GM13977 (cell line): ENCODE measurements at regions not wholly inside any gene's neighbourhood (a gene's known extent, or its start where the extent isn't known, plus 50 kb on each side); places are given as distances from the start of the nearest gene placed in this dataset.
"Not testable (repeated sequence)": the region's sequence is repeated elsewhere in the genome, so short reads cannot be mapped to it uniquely, and the experiment has no call there.

Source experiments
- DNase-seq: peaks from one replicate; pipeline ENCODE4 v3.0.0; 2012; ENCODE audit warnings: low spot score
- CTCF ChIP-seq: IDR thresholded peaks from 2 replicates; pipeline ENCODE4 v1.5.1; 2012; ENCODE audit warnings: mild to moderate bottlenecking, control low read depth; ENCODE audit not compliant: insufficient read depth; ENCODE audit errors: extremely low read depth, missing control alignments
- in situ Hi-C: fragments of 300-500 bp; cut with MboI; formaldehyde crosslinking; loops from one replicate; pipeline ENCODE4 v1.12.0; 2022; ENCODE audit warnings: low sequenced_read_pairs, low pct_unique_long_range_greater_than_20kb, mixed read lengths, inconsistent platforms; ENCODE audit not compliant: unreplicated experiment

- in situ Hi-C loops = no loop called here
- DNase-seq = no peak
- no peak for TF ChIP-seq CTCF
Observed at GRCh38 chr15:35191783-35192182, 106.7 kb upstream of the NANOGP8 start.

DNA sequence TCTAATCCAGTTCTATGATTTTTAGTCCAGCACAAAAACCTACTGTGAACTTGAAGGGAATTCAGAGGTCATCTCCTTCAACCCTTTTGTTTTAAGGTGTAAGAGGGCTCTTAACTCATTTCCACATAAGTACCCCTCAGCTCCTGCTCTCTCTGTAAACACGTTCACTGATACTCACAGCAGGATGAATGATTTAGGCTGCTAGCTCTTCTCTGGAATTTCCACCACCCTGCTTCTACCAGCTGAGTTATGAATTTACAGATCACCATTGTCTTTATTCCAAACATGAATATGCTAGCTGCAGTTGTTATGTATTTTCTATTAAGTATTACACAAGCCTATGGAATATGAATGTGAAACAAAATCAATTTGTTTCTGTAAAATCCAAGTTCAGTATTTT lies 101.3 kb upstream of the NANOGP8 start:
- DNase-seq = no peak
- TF ChIP-seq CTCF = no peak
- in situ Hi-C loops = no loop called here

DNA sequence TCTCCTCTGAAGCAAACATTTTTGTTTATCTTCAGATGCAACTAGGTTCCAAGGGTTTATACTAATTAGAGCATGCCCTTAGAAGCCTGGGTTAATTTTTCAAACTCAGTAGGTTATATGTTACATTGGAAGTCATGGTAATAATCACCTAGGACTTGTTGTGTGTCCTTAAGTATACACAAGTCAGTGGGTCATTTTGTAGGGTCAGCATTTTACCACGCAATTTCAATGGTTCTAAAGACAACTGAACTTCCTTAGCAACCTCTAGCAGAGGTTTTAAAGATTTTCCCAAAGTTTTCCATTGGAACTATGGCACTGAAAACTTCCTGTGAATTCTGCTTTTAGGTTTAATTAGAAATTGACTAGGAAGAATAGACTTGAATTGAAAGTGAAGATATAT lies 99.6 kb upstream of the NANOGP8 start:
- no peak for TF ChIP-seq CTCF
- in situ Hi-C loops = no loop called here

DNA sequence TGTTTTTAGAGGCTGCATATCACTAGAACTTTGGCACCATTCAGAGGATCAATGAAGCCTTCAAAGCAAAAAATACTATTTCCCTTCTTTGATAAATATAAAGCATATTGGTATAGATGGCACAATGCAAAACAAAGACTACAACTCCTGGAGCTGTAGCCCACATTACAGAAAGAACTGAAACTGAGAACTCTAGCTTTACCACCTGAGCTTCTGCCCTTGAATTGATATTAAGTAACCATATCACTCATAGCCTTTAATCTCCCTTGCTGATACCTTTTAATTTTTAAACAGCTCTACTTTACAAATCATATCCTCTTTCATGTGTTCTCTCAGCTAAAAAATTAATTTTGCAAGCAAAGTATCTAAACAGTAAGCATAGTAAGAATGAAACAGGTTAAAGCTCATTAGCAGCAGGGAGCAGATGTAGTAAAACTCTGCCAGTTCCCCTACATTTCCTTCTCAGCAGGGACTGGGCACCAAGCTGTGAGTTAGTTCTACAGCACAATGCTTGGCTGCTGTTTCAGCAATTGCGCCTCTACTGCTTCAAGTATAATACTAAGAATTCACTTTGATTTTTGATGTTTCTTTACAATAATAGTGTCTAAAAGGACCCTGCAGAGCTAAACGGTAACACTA lies 97.9 kb upstream of the NANOGP8 start:
- no peak for DNase-seq
- in situ Hi-C loops = no loop called here
- TF ChIP-seq CTCF = no peak

More for the DNA sequence above, 99.6 kb upstream of the NANOGP8 start:
- no peak for DNase-seq

DNA sequence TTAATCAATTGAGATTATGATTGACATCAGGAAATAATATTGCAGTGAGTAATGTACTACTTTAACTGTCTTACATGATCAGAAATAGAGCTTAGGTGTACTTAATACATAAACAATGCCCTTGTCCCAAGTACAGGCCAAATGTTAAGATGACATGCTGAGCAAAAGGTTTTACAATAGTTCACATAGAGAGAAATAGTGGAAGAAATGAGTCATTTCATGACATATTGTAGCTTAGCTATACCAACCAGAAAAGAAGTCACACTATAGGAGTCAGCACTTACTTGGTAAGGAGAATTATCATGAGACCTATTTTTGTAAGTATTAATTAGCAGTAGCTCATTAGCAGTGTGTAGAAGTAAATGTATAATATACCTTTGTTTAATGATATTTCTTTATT lies 96.4 kb upstream of the NANOGP8 start:
- in situ Hi-C loops = no loop called here
- peak; percentile 3 for DNase-seq
- no peak for TF ChIP-seq CTCF

DNA sequence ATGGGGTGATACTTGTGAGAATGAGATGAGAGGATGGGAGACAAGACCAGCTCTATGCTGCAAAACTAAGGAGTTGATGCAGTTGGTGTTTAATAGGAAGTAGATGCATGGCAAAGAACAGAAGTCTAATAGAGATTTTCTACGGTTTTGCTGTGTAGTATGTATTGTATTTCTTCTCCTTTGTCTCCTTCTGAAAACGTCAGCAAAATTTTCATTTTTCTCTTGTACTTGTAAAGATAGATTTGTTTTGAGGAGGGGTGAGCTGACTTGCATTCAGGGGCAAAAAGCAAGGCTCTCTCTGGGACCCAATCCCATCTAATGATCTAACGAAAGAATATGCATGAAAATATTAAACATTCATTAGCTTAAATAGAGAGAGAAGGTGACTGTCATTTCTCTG lies 94.6 kb upstream of the NANOGP8 start:
- no peak for DNase-seq
- no peak for TF ChIP-seq CTCF
- in situ Hi-C loops = no loop called here

GRCh38 chr15:35178186-35178585 lies 93.1 kb upstream of the NANOGP8 start:
- DNase-seq, in situ Hi-C loops: not testable (repeated sequence)
